Right lobe of liver (tissue), 6 donors: ENCODE measurements at regions not wholly inside any gene's neighbourhood (a gene's known extent, or its start where the extent isn't known, plus 50 kb on each side); places are given as distances from the start of the nearest gene placed in this dataset.

Experiments
- ATAC-seq, 4 donors: fragments of 200-7000 bp; cut with Tn5 transposase; one replicate each; pipeline ENCODE4 v1.9.1; 2020; ENCODE audit warnings: mild to moderate bottlenecking in 4 of 4, moderate library complexity in 4 of 4
- DNase-seq, 3 donors: peaks; one replicate each; pipeline ENCODE4 v3.0.0-alpha.2; 2020
- H3K27ac ChIP-seq, 3 donors: fragments of 200-600 bp; one replicate each; pipeline ENCODE4 v1.8.0; 2022
- H3K27me3 ChIP-seq, 2 donors: fragments of 200-600 bp; one replicate each; pipeline ENCODE4 v1.8.0; 2022
- H3K36me3 ChIP-seq, 4 donors: fragments of 200-600 bp; sonication (generic) in 1 of 4; one replicate each; pipeline versions ENCODE4 v1.5.1 to v1.8.0; 2017 to 2022; ENCODE audit warnings: control low read depth in 1 of 4
- H3K4me1 ChIP-seq, 4 donors: fragments of 200-600 bp; sonication (generic) in 1 of 4; one replicate each; pipeline versions ENCODE4 v1.5.1 to v1.8.0; 2017 to 2022; ENCODE audit warnings: control low read depth in 1 of 4
- H3K4me3 ChIP-seq, 3 donors: fragments of 200-600 bp; one replicate each; pipeline ENCODE4 v1.8.0; 2022
- H3K9me3 ChIP-seq, 4 donors: fragments of 200-600 bp; sonication (generic) in 1 of 4; one replicate each; pipeline versions ENCODE4 v1.5.1 to v1.8.0; 2017 to 2022; ENCODE audit warnings: control low read depth in 1 of 4
- POLR2A ChIP-seq: fragments of 450-650 bp; IDR thresholded peaks from one replicate; pipeline ENCODE4 v1.6.1; 2017; ENCODE audit warnings: antibody characterized with exemption, mild to moderate bottlenecking
- WGBS: methylation state at CpG from one replicate; pipeline ENCODE4 v1.1.6; 2018; ENCODE audit warnings: low coverage, low lambda C conversion rate; ENCODE audit not compliant: insufficient coverage; ENCODE audit errors: missing lambda C conversion rate; 5-methylcytosine and 5-hydroxymethylcytosine counted together
- intact Hi-C, 2 donors: fragments of 100-400 bp; cut with DNase I; formaldehyde crosslinking; loops; one replicate each; pipeline versions ENCODE4 v1.11.2 to v1.14.1; 2022
- TF ChIP-seq, protein P1 (sequence below), 4 donors: fragments of 200-600 bp in 3 of 4; fragments of 450-650 bp in 1 of 4; IDR thresholded peaks; one replicate each; pipeline versions ENCODE4 v1.5.1 to v1.8.0; 2016 to 2022; ENCODE audit warnings: antibody characterized with exemption in 4 of 4, mild to moderate bottlenecking in 2 of 4
- donor health status: DM: no; HTN: yes; CAD: no.
- donor health status: DM: no; HTN: no; CAD: no.
- donor health status: DM: no; HTN: no; CAD: no.
- donor health status: DM: no; HTN: yes; CAD: no.
- donor health status: DM: no; HTN: yes; CAD: no.

DNA sequence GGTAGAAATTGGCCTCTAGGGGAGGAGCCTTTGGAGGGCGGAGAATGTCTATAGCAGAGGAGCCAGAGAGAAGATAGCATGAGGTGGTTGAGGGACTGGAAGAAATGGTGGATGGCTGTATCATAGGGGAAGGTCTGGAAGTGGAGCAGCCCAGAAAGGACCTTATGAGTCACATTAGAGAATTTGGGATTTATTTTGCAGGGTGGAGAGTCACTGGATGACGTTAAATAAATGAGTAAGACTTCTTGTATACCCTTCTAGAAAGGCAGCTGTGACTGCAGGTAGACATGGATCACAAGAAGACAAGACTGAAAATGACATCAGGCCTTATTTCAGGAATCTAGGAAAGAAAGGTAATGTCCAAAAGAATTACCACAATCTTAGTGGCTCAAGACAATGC lies 208.2 kb upstream of the TMTC1 start:
- no peak for ATAC-seq
- H3K36me3 ChIP-seq = no peaks in the 10 kb centered on the region
- H3K4me3 ChIP-seq = no peak overlapping the region
- H3K27ac ChIP-seq = no peak overlapping the region
- no peaks in the 10 kb centered on the region for H3K4me1 ChIP-seq
- no peaks in the 10 kb centered on the region for H3K27me3 ChIP-seq
- no peak for DNase-seq
- no peak for TF ChIP-seq POLR2A
- TF ChIP-seq, protein P1, sequence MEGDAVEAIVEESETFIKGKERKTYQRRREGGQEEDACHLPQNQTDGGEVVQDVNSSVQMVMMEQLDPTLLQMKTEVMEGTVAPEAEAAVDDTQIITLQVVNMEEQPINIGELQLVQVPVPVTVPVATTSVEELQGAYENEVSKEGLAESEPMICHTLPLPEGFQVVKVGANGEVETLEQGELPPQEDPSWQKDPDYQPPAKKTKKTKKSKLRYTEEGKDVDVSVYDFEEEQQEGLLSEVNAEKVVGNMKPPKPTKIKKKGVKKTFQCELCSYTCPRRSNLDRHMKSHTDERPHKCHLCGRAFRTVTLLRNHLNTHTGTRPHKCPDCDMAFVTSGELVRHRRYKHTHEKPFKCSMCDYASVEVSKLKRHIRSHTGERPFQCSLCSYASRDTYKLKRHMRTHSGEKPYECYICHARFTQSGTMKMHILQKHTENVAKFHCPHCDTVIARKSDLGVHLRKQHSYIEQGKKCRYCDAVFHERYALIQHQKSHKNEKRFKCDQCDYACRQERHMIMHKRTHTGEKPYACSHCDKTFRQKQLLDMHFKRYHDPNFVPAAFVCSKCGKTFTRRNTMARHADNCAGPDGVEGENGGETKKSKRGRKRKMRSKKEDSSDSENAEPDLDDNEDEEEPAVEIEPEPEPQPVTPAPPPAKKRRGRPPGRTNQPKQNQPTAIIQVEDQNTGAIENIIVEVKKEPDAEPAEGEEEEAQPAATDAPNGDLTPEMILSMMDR (IDR thresholded peaks at IDR 0.05) = no peak
- 61% methylated on average over 2 of the region's 2 CpGs for WGBS
- intact Hi-C loops = no loop called here
- H3K9me3 ChIP-seq = no peaks in the 10 kb centered on the region

DNA sequence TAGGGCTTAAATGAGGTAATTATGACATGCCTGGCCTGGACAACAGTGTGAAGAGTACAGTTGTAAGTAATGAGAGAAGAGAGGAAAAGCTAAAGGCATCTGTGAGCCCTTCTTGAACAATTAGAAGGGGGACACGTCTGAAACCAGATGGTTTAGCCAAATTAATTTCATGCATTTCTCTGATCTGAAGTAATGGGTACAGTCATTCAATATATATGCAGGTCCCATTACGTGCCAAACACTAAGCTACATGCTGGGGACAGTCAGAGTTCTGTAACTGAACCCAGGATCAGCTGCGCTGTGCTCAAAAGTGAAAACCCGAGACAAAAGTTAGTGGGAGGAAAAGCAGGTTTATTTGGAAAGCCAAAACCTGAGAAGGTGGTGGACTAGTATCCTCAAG lies 207.2 kb upstream of the TMTC1 start:
- ATAC-seq = no peak
- no peak for DNase-seq
- no peaks in the 10 kb centered on the region for H3K36me3 ChIP-seq
- H3K4me3 ChIP-seq = no peak overlapping the region
- no peaks in the 10 kb centered on the region for H3K27me3 ChIP-seq
- no peaks in the 10 kb centered on the region for H3K4me1 ChIP-seq
- 54% methylated on average over 4 of the region's 4 CpGs for WGBS
- no peak overlapping the region for H3K27ac ChIP-seq
- no peaks in the 10 kb centered on the region for H3K9me3 ChIP-seq
- intact Hi-C loops = no loop called here
- no peak for TF ChIP-seq POLR2A
- TF ChIP-seq, protein P1 (IDR thresholded peaks at IDR 0.05) = no peak

DNA sequence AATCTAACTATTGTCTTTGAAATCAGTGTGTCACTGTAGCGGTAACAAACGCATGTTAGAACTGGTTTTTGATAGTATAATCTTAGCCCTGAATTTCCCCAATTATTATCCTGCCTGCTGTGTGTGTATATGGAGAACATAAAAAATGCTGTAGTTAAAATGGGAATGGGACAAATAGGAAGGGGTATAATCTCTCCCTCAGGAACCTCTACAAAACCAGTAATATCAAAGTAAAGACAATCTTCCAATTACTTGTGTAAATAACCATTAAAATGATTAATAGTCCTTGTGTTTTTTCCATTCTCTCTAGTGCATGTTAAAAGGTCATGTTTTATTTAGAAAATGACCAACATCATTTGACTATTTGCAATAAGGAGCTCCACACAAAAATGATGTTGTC lies 200.1 kb upstream of the TMTC1 start:
- Histone ChIP-seq H3K27me3 (no peaks in the 10 kb centered on the region), H3K36me3 (no peaks in the 10 kb centered on the region), H3K4me3 (no peak overlapping the region), H3K9me3 (no peaks in the 10 kb centered on the region), H3K4me1 (no peaks in the 10 kb centered on the region), H3K27ac (no peak overlapping the region)
- DNase-seq (no peak), ATAC-seq (no peak)
- no peak for TF ChIP-seq POLR2A
- TF ChIP-seq, protein P1 (IDR thresholded peaks at IDR 0.05) = no peak
- intact Hi-C loops = no loop called here
- WGBS = 85% methylated on average over 2 of the region's 2 CpGs

DNA sequence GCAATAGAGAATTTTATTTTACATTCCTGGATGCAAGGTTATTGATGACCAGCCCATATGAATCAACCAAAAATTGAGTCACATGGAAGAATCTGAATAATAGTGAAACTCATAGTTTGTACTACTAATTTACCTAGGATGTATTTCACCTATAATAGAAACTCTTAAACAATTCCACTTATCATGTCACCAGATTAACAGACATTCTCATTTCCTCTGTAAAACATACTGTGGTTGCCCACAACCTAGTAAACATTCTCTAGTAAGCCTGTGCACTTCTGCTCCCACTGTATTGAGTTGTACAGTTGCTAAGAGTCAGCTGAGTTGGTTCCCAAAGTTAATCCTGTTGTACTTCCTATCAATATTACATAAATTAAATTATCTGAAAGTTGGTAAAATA lies 196.6 kb upstream of the TMTC1 start:
- no peak overlapping the region for H3K4me3 ChIP-seq
- TF ChIP-seq, protein P1 (IDR thresholded peaks at IDR 0.05) = no peak
- TF ChIP-seq POLR2A = no peak
- no peaks in the 10 kb centered on the region for H3K4me1 ChIP-seq
- H3K27ac ChIP-seq = no peak overlapping the region
- no peaks in the 10 kb centered on the region for H3K9me3 ChIP-seq
- ATAC-seq = no peak
- intact Hi-C loops = no loop called here
- H3K36me3 ChIP-seq = no peaks in the 10 kb centered on the region
- DNase-seq = no peak
- no peaks in the 10 kb centered on the region for H3K27me3 ChIP-seq

DNA sequence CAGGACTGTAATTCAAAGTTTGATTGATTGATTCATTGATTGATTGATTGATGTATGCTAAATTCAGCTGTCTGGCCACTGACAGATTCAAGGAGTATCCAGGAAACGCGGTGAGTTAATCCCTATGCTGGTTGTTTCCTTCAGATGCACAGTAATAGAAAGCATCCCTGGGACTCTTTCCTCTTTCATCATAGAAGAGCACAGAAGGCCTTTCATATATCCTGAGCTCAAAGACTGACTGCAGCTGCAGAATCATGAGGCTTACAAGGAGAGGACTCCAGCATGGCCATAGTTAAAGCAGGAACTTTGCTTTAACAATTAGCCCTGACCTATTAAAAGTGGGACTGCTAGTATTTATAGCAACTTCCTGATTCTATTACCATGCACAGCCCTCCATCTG lies 187.7 kb upstream of the TMTC1 start:
- WGBS = 86% methylated on average over 2 of the region's 2 CpGs
- no peaks in the 10 kb centered on the region for H3K9me3 ChIP-seq
- no peak for DNase-seq
- no peaks in the 10 kb centered on the region for H3K4me1 ChIP-seq
- intact Hi-C loops = no loop called here
- H3K27me3 ChIP-seq = no peaks in the 10 kb centered on the region
- no peak overlapping the region for H3K4me3 ChIP-seq
- no peak overlapping the region for H3K27ac ChIP-seq
- TF ChIP-seq, protein P1 (IDR thresholded peaks at IDR 0.05) = no peak
- TF ChIP-seq POLR2A = no peak
- no peak for ATAC-seq
- no peaks in the 10 kb centered on the region for H3K36me3 ChIP-seq
